ENCODE measurements at regions not wholly inside any gene's neighbourhood (a gene's known extent, or its start where the extent isn't known, plus 50 kb on each side); places are given as distances from the start of the nearest gene placed in this dataset.

- TF ChIP-seq, protein P1, sequence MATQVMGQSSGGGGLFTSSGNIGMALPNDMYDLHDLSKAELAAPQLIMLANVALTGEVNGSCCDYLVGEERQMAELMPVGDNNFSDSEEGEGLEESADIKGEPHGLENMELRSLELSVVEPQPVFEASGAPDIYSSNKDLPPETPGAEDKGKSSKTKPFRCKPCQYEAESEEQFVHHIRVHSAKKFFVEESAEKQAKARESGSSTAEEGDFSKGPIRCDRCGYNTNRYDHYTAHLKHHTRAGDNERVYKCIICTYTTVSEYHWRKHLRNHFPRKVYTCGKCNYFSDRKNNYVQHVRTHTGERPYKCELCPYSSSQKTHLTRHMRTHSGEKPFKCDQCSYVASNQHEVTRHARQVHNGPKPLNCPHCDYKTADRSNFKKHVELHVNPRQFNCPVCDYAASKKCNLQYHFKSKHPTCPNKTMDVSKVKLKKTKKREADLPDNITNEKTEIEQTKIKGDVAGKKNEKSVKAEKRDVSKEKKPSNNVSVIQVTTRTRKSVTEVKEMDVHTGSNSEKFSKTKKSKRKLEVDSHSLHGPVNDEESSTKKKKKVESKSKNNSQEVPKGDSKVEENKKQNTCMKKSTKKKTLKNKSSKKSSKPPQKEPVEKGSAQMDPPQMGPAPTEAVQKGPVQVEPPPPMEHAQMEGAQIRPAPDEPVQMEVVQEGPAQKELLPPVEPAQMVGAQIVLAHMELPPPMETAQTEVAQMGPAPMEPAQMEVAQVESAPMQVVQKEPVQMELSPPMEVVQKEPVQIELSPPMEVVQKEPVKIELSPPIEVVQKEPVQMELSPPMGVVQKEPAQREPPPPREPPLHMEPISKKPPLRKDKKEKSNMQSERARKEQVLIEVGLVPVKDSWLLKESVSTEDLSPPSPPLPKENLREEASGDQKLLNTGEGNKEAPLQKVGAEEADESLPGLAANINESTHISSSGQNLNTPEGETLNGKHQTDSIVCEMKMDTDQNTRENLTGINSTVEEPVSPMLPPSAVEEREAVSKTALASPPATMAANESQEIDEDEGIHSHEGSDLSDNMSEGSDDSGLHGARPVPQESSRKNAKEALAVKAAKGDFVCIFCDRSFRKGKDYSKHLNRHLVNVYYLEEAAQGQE (IDR thresholded peaks at IDR 0.05; ENCODE audit: low read depth) = no peak
- TF ChIP-seq TAF1 (IDR thresholded peaks at IDR 0.05; ENCODE audit: low read depth) = no peak
- TF ChIP-seq RAD21 (IDR thresholded peaks at IDR 0.05; ENCODE audit: low read depth) = no peak
- TF ChIP-seq EP300 (IDR thresholded peaks at IDR 0.05; ENCODE audit: borderline replicate concordance) = no peak
- TF ChIP-seq FOXM1 (IDR thresholded peaks at IDR 0.05; ENCODE audit: borderline replicate concordance, low read depth) = no peak
- TF ChIP-seq YY1 (IDR thresholded peaks at IDR 0.05; ENCODE audit: low read depth) = no peak
- no peak for TF ChIP-seq ZBTB7A (IDR thresholded peaks at IDR 0.05; ENCODE audit: low read depth)
- TF ChIP-seq, protein P2, sequence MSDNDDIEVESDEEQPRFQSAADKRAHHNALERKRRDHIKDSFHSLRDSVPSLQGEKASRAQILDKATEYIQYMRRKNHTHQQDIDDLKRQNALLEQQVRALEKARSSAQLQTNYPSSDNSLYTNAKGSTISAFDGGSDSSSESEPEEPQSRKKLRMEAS (IDR thresholded peaks at IDR 0.05) = no peak
- TF ChIP-seq TEAD4 (IDR thresholded peaks at IDR 0.05) = no peak
- TF ChIP-seq CREB1 (IDR thresholded peaks at IDR 0.05; ENCODE audit: low read depth) = no peak
- peak; percentile 45 for TF ChIP-seq USF1 (IDR thresholded peaks at IDR 0.05)
- TF ChIP-seq TCF12 (IDR thresholded peaks at IDR 0.05; ENCODE audit: low read depth) = no peak
- TF ChIP-seq CEBPB (IDR thresholded peaks at IDR 0.05) = no peak
These were observed 194.8 kb downstream of the KIT start for GRCh38 chr4:54852602-54853001.

Data from Ishikawa (cell line).